Peyer's patch (tissue), 4 donors: ENCODE measurements at regions not wholly inside any gene's neighbourhood (a gene's known extent, or its start where the extent isn't known, plus 50 kb on each side); places are given as distances from the start of the nearest gene placed in this dataset.
A peak's percentile ranks its signal among the peaks of the same experiment; 100 is the strongest.

Source experiments
- DNase-seq, 3 donors: peaks; one replicate each; pipeline ENCODE4 v3.0.0-alpha.2; 2017 to 2019
- H3K27ac ChIP-seq, 4 donors: fragments of 200-600 bp; sonication (generic); one replicate each; pipeline ENCODE4 v1.5.1; 2016 to 2019
- H3K27me3 ChIP-seq, 2 donors: fragments of 200-600 bp; sonication (generic); one replicate each; pipeline ENCODE4 v1.5.1; 2019
- H3K36me3 ChIP-seq, 3 donors: fragments of 200-600 bp; sonication (generic); one replicate each; pipeline ENCODE4 v1.5.1; 2016 to 2019
- H3K4me1 ChIP-seq, 4 donors: fragments of 200-600 bp; sonication (generic); one replicate each; pipeline ENCODE4 v1.5.1; 2016 to 2019
- H3K4me3 ChIP-seq, 4 donors: fragments of 200-600 bp; sonication (generic); 1 replicate in 3 of 4; 2 replicates in 1 of 4; pipeline ENCODE4 v1.5.1; 2016 to 2019; ENCODE audit warnings: mild to moderate bottlenecking in 1 of 4
- H3K9me3 ChIP-seq, 4 donors: fragments of 200-600 bp; sonication (generic); one replicate each; pipeline ENCODE4 v1.5.1; 2016 to 2019; ENCODE audit warnings: mild to moderate bottlenecking in 1 of 4
- CTCF ChIP-seq, 6 experiments: fragments of 450-650 bp in 4 of 6; fragments of 200-600 bp in 2 of 6; sonication (generic) in 1 of 6; IDR thresholded peaks; one replicate each; pipeline ENCODE4 v1.5.1; 2017 to 2019; ENCODE audit warnings: antibody characterized with exemption in 6 of 6, mild to moderate bottlenecking in 3 of 6, moderate library complexity in 1 of 6
- POLR2A ChIP-seq, 2 donors: fragments of 450-650 bp; IDR thresholded peaks; one replicate each; pipeline ENCODE4 v1.5.1; 2017; ENCODE audit warnings: antibody characterized with exemption in 2 of 2, mild to moderate bottlenecking in 2 of 2, moderate library complexity in 2 of 2

DNA sequence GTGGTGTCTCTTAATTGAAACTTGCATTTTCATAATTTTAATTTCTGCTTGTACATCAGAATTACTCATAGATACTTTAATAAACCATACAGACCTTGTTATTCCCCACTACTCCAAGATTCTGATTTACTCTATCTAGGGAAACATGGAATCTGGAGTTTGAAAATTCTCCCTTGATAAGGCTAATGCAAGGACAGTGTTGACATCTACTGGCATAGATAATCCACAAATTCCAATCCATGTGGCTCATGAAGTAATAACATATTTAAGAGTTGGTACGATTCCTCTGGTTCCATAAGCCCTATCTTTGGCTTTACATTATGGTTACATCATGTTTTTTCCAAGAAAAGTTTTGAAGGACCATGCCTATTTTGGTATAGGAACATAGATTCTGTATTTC is 759.2 kb downstream of the TLR4 start:
- Histone ChIP-seq H3K9me3 (no peaks in the 10 kb centered on the region), H3K36me3 (no peaks in the 10 kb centered on the region), H3K4me1 (no peaks in the 10 kb centered on the region), H3K27me3 (no peaks in the 10 kb centered on the region), H3K4me3 (no peak overlapping the region), H3K27ac (no peak overlapping the region)
- no peak for TF ChIP-seq POLR2A (IDR thresholded peaks at IDR 0.05)
- peak in 3 of 6 experiments; percentile 11 to 44 (median 30) for TF ChIP-seq CTCF (IDR thresholded peaks at IDR 0.05)
- no peak for DNase-seq

GRCh38 chr9:118473521-118473920 is 769.3 kb downstream of the TLR4 start:
- Histone ChIP-seq H3K4me1 (no peaks in the 10 kb centered on the region), H3K27me3 (no peaks in the 10 kb centered on the region), H3K9me3 (no peaks in the 10 kb centered on the region), H3K27ac (no peak overlapping the region), H3K36me3 (no peaks in the 10 kb centered on the region), H3K4me3 (no peak overlapping the region)
- no peak for TF ChIP-seq POLR2A (IDR thresholded peaks at IDR 0.05)
- no peak for TF ChIP-seq CTCF (IDR thresholded peaks at IDR 0.05)
- DNase-seq: no peak

GRCh38 chr9:118478752-118479151 is 774.5 kb downstream of the TLR4 start:
- Histone ChIP-seq H3K4me3 (no peak overlapping the region), H3K27me3 (no peaks in the 10 kb centered on the region), H3K27ac (no peak overlapping the region), H3K36me3 (no peaks in the 10 kb centered on the region), H3K9me3 (no peaks in the 10 kb centered on the region), H3K4me1 (no peaks in the 10 kb centered on the region)
- DNase-seq: no peak
- TF ChIP-seq CTCF (IDR thresholded peaks at IDR 0.05) (no peak), POLR2A (IDR thresholded peaks at IDR 0.05) (no peak)

DNA sequence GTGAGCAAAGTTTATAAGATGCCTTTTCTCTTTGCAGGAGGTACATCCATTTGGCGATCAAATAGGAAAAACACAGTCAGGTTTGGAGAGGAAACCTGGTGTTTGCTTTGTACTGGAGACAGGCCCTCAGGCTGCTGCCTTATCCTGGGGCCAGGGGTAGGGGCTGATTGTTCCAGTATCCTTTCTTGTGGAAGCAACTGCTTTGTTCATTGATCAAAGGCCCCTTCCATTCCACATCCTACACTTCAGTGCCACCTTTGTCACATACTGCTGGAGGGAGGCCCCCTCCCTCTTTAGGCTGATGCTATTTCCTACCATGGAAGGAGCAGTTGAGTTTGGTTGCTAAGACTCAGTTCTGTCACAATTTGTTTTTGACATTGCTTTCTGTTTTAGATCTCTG is 778.1 kb downstream of the TLR4 start:
- no peaks in the 10 kb centered on the region for H3K4me1 ChIP-seq
- no peak overlapping the region for H3K27ac ChIP-seq
- H3K36me3 ChIP-seq: no peaks in the 10 kb centered on the region
- no peak for DNase-seq
- TF ChIP-seq POLR2A (IDR thresholded peaks at IDR 0.05) (no peak), CTCF (IDR thresholded peaks at IDR 0.05) (no peak)
- H3K4me3 ChIP-seq: no peak overlapping the region
- H3K9me3 ChIP-seq: no peaks in the 10 kb centered on the region
- no peaks in the 10 kb centered on the region for H3K27me3 ChIP-seq

DNA sequence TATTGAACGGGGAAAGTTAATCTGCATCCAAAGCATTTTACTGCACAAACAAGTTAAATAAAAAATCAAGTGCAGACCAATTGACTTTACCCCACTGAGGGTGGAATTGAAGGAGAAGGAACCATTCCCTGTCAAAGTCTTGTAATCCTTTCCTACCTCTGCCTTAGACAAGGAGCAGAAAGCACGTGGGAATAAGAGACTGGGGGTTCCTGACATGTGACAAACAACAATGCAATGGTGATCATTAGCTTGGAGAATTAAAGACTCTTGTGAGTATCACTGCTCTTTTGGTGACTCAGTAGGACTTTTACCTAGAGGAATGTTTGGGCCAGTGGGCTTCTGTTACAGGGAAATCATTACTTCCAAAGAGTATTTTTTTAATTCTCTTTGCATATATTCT is 779.5 kb downstream of the TLR4 start:
- no peak for DNase-seq
- no peaks in the 10 kb centered on the region for H3K9me3 ChIP-seq
- H3K27me3 ChIP-seq: no peaks in the 10 kb centered on the region
- no peak overlapping the region for H3K27ac ChIP-seq
- H3K4me1 ChIP-seq: no peaks in the 10 kb centered on the region
- TF ChIP-seq POLR2A (IDR thresholded peaks at IDR 0.05): no peak
- no peak for TF ChIP-seq CTCF (IDR thresholded peaks at IDR 0.05)
- no peak overlapping the region for H3K4me3 ChIP-seq
- H3K36me3 ChIP-seq: no peaks in the 10 kb centered on the region

DNA sequence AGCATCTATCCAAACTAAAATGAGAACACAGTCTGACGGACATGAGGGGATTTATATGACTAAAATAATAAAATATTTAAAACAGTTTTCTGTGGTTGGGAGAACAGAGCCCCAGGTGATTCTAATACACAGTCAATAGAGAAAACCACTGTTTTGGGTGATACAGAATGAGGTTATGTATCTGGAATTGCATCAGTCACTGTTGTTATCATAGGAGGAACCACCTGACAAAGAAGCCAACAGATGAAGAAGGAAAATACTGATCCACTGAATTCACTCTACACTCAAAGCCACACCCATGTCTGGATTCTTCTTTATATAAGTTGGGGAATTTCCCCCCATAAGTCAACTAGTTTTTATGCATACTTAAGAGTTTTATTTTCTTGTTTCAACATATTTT is 799.0 kb downstream of the TLR4 start:
- no peak for DNase-seq
- no peak overlapping the region for H3K4me3 ChIP-seq
- no peak overlapping the region for H3K27ac ChIP-seq
- H3K36me3 ChIP-seq: no peaks in the 10 kb centered on the region
- H3K9me3 ChIP-seq: no peaks in the 10 kb centered on the region
- H3K4me1 ChIP-seq: no peaks in the 10 kb centered on the region
- no peak for TF ChIP-seq POLR2A (IDR thresholded peaks at IDR 0.05)
- TF ChIP-seq CTCF (IDR thresholded peaks at IDR 0.05): no peak
- H3K27me3 ChIP-seq: no peaks in the 10 kb centered on the region
